ENCODE measurements at regions not wholly inside any gene's neighbourhood (a gene's known extent, or its start where the extent isn't known, plus 50 kb on each side); places are given as distances from the start of the nearest gene placed in this dataset.
"Not testable (repeated sequence)": the region's sequence is repeated elsewhere in the genome, so short reads cannot be mapped to it uniquely, and the experiment has no call there.

DNA sequence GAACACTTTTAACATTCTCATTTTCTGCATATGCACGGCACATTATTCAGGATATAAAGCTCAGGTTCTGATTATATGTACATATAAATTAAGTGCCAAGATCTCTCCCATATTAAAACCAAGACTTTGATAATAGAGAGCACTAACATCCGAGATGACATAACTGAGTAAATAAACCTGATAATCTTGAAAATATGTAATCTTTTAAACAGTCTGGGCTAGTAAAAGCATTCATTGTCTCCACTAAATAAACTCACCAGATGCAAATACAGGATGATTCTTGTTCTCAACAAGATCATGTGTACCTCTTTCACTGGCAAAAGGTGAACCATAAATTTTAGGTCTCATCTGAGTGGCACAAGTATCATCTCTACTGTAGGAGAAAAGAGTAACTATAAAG lies 942.2 kb downstream of the TRAM1L1 start:
- intact Hi-C loops (cut with micrococcal nuclease): no loop called here
- H3K9me3 ChIP-seq (ENCODE audit: control insufficient read depth in 1 of 2, low read length in 2 of 2): no peaks in the 10 kb centered on the region
- CTCF ChIA-PET (ENCODE audit: partially characterized antibody): no interaction called here
- H3K36me3 ChIP-seq (ENCODE audit: insufficient read depth, low read length): no peaks in the 10 kb centered on the region
- no peaks in the 10 kb centered on the region for H3K27me3 ChIP-seq (ENCODE audit: insufficient read depth, low read length)
- POLR2A ChIA-PET (ENCODE audit: partially characterized antibody): no interaction called here
- H3K4me1 ChIP-seq (ENCODE audit: insufficient read depth, low read length): no peaks in the 10 kb centered on the region
- Mint-ChIP-seq H3K4me1 (no peaks in the 10 kb centered on the region), H3K4me3 (no peak overlapping the region), H3K27me3 (no peaks in the 10 kb centered on the region), H3K27ac (no peak overlapping the region), H3K36me3 (no peaks in the 10 kb centered on the region), H3K9me3 (peaks cover 0 to 7% (median 2%) of the 10 kb centered on the region in 8 donors)
- no peak overlapping the region for H3K27ac ChIP-seq (ENCODE audit: low read depth, low read length)
- no peak overlapping the region for H3K4me3 ChIP-seq (ENCODE audit: low read length in 2 of 2)
- DNase-seq: no peak

DNA sequence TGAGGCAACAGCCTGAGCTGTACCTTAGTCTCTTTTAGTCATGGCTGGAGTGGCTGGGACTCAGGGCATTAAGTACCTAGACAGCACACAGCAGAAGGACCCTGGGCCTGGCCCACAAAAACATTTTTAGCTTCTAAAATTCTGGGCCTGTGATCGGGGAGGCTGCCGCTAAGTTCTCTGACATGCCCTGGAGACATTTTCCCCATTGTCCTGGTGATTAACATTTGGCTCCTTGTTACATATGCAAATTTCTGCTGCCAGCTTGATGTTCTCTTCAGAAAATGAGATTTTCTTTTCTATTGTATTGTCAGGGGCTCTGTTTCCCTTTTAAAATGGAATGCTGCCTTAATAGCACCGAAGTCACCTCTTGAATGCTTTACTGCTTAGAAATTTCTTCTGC lies 952.4 kb downstream of the TRAM1L1 start:
- CTCF ChIA-PET (ENCODE audit: partially characterized antibody): no interaction called here
- no peaks in the 10 kb centered on the region for H3K36me3 ChIP-seq (ENCODE audit: insufficient read depth, low read length)
- no peaks in the 10 kb centered on the region for H3K4me1 Mint-ChIP-seq
- no peaks in the 10 kb centered on the region for H3K36me3 Mint-ChIP-seq
- no peak for DNase-seq
- no peak overlapping the region for H3K4me3 Mint-ChIP-seq
- no peaks in the 10 kb centered on the region for H3K4me1 ChIP-seq (ENCODE audit: insufficient read depth, low read length)
- H3K9me3 Mint-ChIP-seq: peaks cover 0 to 4% (median 0%) of the 10 kb centered on the region in 8 donors
- H3K9me3 ChIP-seq (ENCODE audit: control insufficient read depth in 1 of 2, low read length in 2 of 2): no peaks in the 10 kb centered on the region
- H3K27ac Mint-ChIP-seq: no peak overlapping the region
- POLR2A ChIA-PET (ENCODE audit: partially characterized antibody): no interaction called here
- intact Hi-C loops (cut with micrococcal nuclease): no loop called here
- H3K27ac ChIP-seq (ENCODE audit: low read depth, low read length): no peak overlapping the region
- no peaks in the 10 kb centered on the region for H3K27me3 Mint-ChIP-seq
- H3K27me3 ChIP-seq (ENCODE audit: insufficient read depth, low read length): no peaks in the 10 kb centered on the region
- no peak overlapping the region for H3K4me3 ChIP-seq (ENCODE audit: low read length in 2 of 2)

GRCh38 chr4:116126794-116127193 lies 958.6 kb downstream of the TRAM1L1 start:
- no peak overlapping the region for H3K4me3 Mint-ChIP-seq
- Histone ChIP-seq H3K27ac (ENCODE audit: low read depth, low read length) (no peak overlapping the region), H3K27me3 (ENCODE audit: insufficient read depth, low read length) (no peaks in the 10 kb centered on the region), H3K36me3 (ENCODE audit: insufficient read depth, low read length) (no peaks in the 10 kb centered on the region), H3K4me1 (ENCODE audit: insufficient read depth, low read length) (no peaks in the 10 kb centered on the region), H3K9me3 (ENCODE audit: control insufficient read depth in 1 of 2, low read length in 2 of 2) (no peaks in the 10 kb centered on the region), H3K4me3 (ENCODE audit: low read length in 2 of 2) (no peak overlapping the region)
- no peaks in the 10 kb centered on the region for H3K27me3 Mint-ChIP-seq
- no peaks in the 10 kb centered on the region for H3K4me1 Mint-ChIP-seq
- ChIA-PET CTCF (ENCODE audit: partially characterized antibody) (no interaction called here), POLR2A (ENCODE audit: partially characterized antibody) (no interaction called here)
- H3K36me3 Mint-ChIP-seq: no peaks in the 10 kb centered on the region
- no peak for DNase-seq
- intact Hi-C loops (cut with micrococcal nuclease): no loop called here
- H3K27ac Mint-ChIP-seq: no peak overlapping the region
- H3K9me3 Mint-ChIP-seq: peaks cover 0 to 8% (median 0%) of the 10 kb centered on the region in 8 donors

DNA sequence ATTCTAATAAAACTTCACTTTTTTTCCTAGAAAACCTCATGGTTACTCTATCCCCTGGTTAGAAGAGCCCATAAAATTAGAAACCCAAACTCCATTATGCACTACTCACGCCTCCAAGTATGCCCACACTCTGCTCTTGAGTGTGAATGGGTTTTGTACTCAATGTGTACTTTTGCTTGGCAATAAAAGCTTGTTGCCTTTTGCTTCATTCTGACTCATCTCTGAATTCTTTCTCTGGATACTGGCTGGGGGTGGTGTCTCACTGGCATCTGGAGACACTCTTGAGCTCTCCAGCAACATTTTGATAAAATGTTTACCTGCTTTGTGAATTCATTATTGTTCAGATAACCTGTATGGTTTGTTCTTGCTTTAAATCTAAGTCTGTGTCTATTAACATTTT lies 963.3 kb downstream of the TRAM1L1 start:
- Mint-ChIP-seq H3K9me3 (peaks cover 0 to 5% (median 0%) of the 10 kb centered on the region in 8 donors), H3K27me3 (no peaks in the 10 kb centered on the region), H3K4me3 (no peak overlapping the region), H3K27ac (no peak overlapping the region), H3K4me1 (no peaks in the 10 kb centered on the region), H3K36me3 (no peaks in the 10 kb centered on the region)
- Histone ChIP-seq H3K36me3 (ENCODE audit: insufficient read depth, low read length) (no peaks in the 10 kb centered on the region), H3K9me3 (ENCODE audit: control insufficient read depth in 1 of 2, low read length in 2 of 2) (no peaks in the 10 kb centered on the region), H3K27me3 (ENCODE audit: insufficient read depth, low read length) (no peaks in the 10 kb centered on the region), H3K4me1 (ENCODE audit: insufficient read depth, low read length) (no peaks in the 10 kb centered on the region), H3K4me3 (ENCODE audit: low read length in 2 of 2) (no peak overlapping the region), H3K27ac (ENCODE audit: low read depth, low read length) (no peak overlapping the region)
- CTCF ChIA-PET (ENCODE audit: partially characterized antibody): no interaction called here
- DNase-seq: no peak
- intact Hi-C loops (cut with micrococcal nuclease): no loop called here
- POLR2A ChIA-PET (ENCODE audit: partially characterized antibody): no interaction called here

- no peaks in the 10 kb centered on the region for H3K4me1 ChIP-seq (ENCODE audit: insufficient read depth, low read length)
- POLR2A ChIA-PET (ENCODE audit: partially characterized antibody): no interaction called here
- H3K27me3 Mint-ChIP-seq: no peaks in the 10 kb centered on the region
- no peak overlapping the region for H3K4me3 Mint-ChIP-seq
- no peak for DNase-seq
- no peaks in the 10 kb centered on the region for H3K27me3 ChIP-seq (ENCODE audit: insufficient read depth, low read length)
- H3K27ac Mint-ChIP-seq: no peak overlapping the region
- no peaks in the 10 kb centered on the region for H3K36me3 ChIP-seq (ENCODE audit: insufficient read depth, low read length)
- no peaks in the 10 kb centered on the region for H3K9me3 ChIP-seq (ENCODE audit: control insufficient read depth in 1 of 2, low read length in 2 of 2)
- CTCF ChIA-PET (ENCODE audit: partially characterized antibody): no interaction called here
- H3K4me3 ChIP-seq (ENCODE audit: low read length in 2 of 2): no peak overlapping the region
- no peaks in the 10 kb centered on the region for H3K36me3 Mint-ChIP-seq
- intact Hi-C loops (cut with micrococcal nuclease): no loop called here
- H3K4me1 Mint-ChIP-seq: no peaks in the 10 kb centered on the region
- H3K9me3 Mint-ChIP-seq: peaks cover 0 to 5% (median under 1%) of the 10 kb centered on the region in 8 donors
- no peak overlapping the region for H3K27ac ChIP-seq (ENCODE audit: low read depth, low read length)
These were observed 967.2 kb downstream of the TRAM1L1 start for GRCh38 chr4:116118221-116118620.

DNA sequence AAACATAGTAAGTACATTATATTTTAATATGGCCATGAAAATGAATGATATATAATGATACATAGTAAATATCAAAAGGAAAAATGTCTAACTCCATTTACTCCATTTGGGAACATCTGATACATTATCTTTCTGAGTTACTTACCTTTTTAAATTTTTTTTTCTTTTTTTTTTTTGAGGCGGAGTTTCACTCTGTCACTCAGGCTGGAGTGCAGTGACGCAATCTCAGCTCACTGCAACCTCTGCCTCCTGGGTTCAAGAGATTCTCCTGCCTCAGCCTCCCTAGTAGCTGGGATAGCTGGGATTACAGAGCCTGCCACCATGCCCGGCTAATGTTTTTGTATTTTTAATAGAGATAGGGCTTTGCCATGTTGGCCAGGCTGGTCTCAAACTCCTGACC lies 972.5 kb downstream of the TRAM1L1 start:
- H3K36me3 ChIP-seq (ENCODE audit: insufficient read depth, low read length); H3K4me1 Mint-ChIP-seq; H3K4me3 Mint-ChIP-seq; H3K27ac ChIP-seq (ENCODE audit: low read depth, low read length); H3K4me3 ChIP-seq (ENCODE audit: low read length in 2 of 2); CTCF ChIA-PET (ENCODE audit: partially characterized antibody); H3K9me3 ChIP-seq (ENCODE audit: control insufficient read depth in 1 of 2, low read length in 2 of 2); H3K27ac Mint-ChIP-seq; H3K27me3 Mint-ChIP-seq; H3K27me3 ChIP-seq (ENCODE audit: insufficient read depth, low read length); POLR2A ChIA-PET (ENCODE audit: partially characterized antibody); DNase-seq; H3K4me1 ChIP-seq (ENCODE audit: insufficient read depth, low read length); H3K36me3 Mint-ChIP-seq; intact Hi-C loops (cut with micrococcal nuclease); H3K9me3 Mint-ChIP-seq: not testable (repeated sequence)

GRCh38 chr4:116110713-116111112 lies 974.7 kb downstream of the TRAM1L1 start:
- Histone ChIP-seq H3K4me3 (ENCODE audit: low read length in 2 of 2) (no peak overlapping the region), H3K9me3 (ENCODE audit: control insufficient read depth in 1 of 2, low read length in 2 of 2) (no peaks in the 10 kb centered on the region), H3K4me1 (ENCODE audit: insufficient read depth, low read length) (no peaks in the 10 kb centered on the region), H3K27ac (ENCODE audit: low read depth, low read length) (no peak overlapping the region), H3K27me3 (ENCODE audit: insufficient read depth, low read length) (no peaks in the 10 kb centered on the region), H3K36me3 (ENCODE audit: insufficient read depth, low read length) (no peaks in the 10 kb centered on the region)
- H3K27me3 Mint-ChIP-seq: no peaks in the 10 kb centered on the region
- H3K4me3 Mint-ChIP-seq: no peak overlapping the region
- H3K36me3 Mint-ChIP-seq: no peaks in the 10 kb centered on the region
- CTCF ChIA-PET (ENCODE audit: partially characterized antibody): no interaction called here
- intact Hi-C loops (cut with micrococcal nuclease): no loop called here
- no peaks in the 10 kb centered on the region for H3K4me1 Mint-ChIP-seq
- POLR2A ChIA-PET (ENCODE audit: partially characterized antibody): no interaction called here
- H3K9me3 Mint-ChIP-seq: peaks cover 0 to 4% (median 1%) of the 10 kb centered on the region in 8 donors
- no peak overlapping the region for H3K27ac Mint-ChIP-seq
- DNase-seq: no peak

DNA sequence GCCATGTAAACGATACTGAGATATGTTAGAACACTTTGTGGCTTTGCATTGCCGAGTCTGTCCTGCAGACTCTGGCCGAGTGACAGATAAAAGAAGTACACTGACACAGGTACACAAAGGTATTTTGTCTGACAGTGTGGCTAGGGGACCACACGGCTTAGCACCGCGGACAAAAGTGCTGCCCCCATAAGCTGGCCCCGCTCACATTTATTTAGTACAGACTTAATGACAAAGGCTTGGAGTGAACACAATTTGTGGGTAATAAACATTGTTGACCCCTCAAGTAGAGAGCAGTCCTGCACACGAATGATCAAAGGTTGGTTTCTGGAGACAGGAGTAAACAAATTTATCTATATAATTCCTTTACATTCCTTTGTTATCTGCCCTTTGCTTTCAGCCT lies 976.8 kb downstream of the TRAM1L1 start:
- Histone ChIP-seq H3K36me3 (ENCODE audit: insufficient read depth, low read length) (no peaks in the 10 kb centered on the region), H3K27me3 (ENCODE audit: insufficient read depth, low read length) (no peaks in the 10 kb centered on the region), H3K9me3 (ENCODE audit: control insufficient read depth in 1 of 2, low read length in 2 of 2) (no peaks in the 10 kb centered on the region), H3K4me3 (ENCODE audit: low read length in 2 of 2) (no peak overlapping the region), H3K4me1 (ENCODE audit: insufficient read depth, low read length) (no peaks in the 10 kb centered on the region), H3K27ac (ENCODE audit: low read depth, low read length) (no peak overlapping the region)
- Mint-ChIP-seq H3K27me3 (no peaks in the 10 kb centered on the region), H3K4me3 (no peak overlapping the region), H3K36me3 (no peaks in the 10 kb centered on the region), H3K4me1 (no peaks in the 10 kb centered on the region), H3K27ac (no peak overlapping the region), H3K9me3 (peaks cover 0 to 4% (median 1%) of the 10 kb centered on the region in 8 donors)
- ChIA-PET POLR2A (ENCODE audit: partially characterized antibody) (no interaction called here), CTCF (ENCODE audit: partially characterized antibody) (no interaction called here)
- intact Hi-C loops (cut with micrococcal nuclease): no loop called here
- DNase-seq: no peak
